ENCODE measurements at regions not wholly inside any gene's neighbourhood (a gene's known extent, or its start where the extent isn't known, plus 50 kb on each side); places are given as distances from the start of the nearest gene placed in this dataset.
A peak's percentile ranks its signal among the peaks of the same experiment; 100 is the strongest.
"Not testable (repeated sequence)": the region's sequence is repeated elsewhere in the genome, so short reads cannot be mapped to it uniquely, and the experiment has no call there.

DNA sequence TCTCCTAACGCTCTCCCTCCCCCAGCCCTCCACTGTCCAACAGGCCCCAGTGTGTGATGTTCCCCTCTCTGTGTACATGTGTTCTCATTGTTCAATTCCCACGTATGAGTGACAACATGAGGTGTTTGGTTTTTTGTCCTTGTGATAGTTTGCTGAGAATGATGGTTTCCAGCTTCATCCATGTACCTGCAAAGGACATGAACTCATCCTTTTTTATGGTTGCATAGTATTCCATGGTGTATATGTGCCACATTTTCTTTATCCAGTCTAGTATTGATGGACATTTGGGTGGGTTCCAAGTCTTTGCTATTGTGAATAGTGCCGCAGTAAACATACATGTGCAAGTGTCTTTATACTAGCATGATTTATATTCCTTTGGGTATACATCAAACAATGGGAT lies 347.4 kb downstream of the MAGEE1 start:
- not testable (repeated sequence) for DNase-seq, H3K4me3 ChIP-seq, H3K27me3 ChIP-seq

DNA sequence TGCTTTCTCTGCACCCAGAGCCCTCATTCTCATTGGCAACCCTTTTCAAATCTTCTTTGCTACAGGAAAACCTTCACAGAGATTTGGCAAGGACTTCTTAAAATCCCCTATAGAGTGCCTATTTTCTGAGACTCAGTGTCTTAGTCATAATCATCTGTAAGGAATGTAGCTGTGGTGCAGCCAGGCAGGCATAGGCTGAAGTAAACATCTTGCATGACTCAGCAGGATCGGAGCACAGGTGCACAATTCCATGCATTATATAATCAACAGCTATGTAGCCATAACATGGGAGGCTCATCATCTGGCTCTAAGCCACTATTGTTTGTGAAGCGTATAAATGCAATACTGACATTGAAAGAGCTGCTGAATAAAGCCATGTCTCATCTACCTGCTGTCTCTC lies 368.8 kb downstream of the MAGEE1 start:
- no peaks in the 10 kb centered on the region for H3K36me3 ChIP-seq
- DNase-seq, result peak; percentile 12 to 16
- H3K27me3 ChIP-seq, result no peaks in the 10 kb centered on the region

More for the DNA sequence above, 347.4 kb downstream of the MAGEE1 start:
- not testable (repeated sequence) for H3K27ac ChIP-seq; H3K4me1 ChIP-seq; H3K9me3 ChIP-seq (replicated peaks); H3K36me3 ChIP-seq

DNA sequence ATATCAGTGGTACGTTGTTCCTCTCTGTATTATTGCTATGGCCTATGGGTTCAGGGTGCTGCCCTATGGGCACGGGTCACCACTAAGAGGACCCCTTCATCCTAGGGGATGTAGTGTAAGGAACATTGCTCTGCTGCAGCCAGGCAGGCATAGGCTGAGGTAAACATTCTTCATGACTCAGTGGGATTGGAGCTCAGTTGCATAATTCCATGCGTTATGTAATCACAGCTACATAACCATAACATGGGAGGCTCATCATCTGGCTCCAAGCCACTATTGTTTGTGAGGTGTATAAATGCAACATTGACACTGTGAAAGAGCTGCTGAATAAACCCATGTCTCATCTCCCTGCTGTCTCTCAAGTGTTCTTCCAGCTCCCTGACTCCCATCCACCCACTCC lies 375.2 kb downstream of the MAGEE1 start:
- H3K9me3 ChIP-seq (replicated peaks), result no peaks in the 10 kb centered on the region
- H3K4me1 ChIP-seq, result no peaks in the 10 kb centered on the region
- no peaks in the 10 kb centered on the region for H3K36me3 ChIP-seq
- H3K27ac ChIP-seq, result no peak overlapping the region
- no peak for DNase-seq
- no peaks in the 10 kb centered on the region for H3K27me3 ChIP-seq
- H3K4me3 ChIP-seq, result no peak overlapping the region

More for the DNA sequence above, 368.8 kb downstream of the MAGEE1 start:
- Histone ChIP-seq H3K9me3 (replicated peaks) (no peaks in the 10 kb centered on the region), H3K4me1 (no peaks in the 10 kb centered on the region), H3K27ac (no peak overlapping the region; the same call in 1 of the 2 replicates), H3K4me3 (no peak overlapping the region)

DNA sequence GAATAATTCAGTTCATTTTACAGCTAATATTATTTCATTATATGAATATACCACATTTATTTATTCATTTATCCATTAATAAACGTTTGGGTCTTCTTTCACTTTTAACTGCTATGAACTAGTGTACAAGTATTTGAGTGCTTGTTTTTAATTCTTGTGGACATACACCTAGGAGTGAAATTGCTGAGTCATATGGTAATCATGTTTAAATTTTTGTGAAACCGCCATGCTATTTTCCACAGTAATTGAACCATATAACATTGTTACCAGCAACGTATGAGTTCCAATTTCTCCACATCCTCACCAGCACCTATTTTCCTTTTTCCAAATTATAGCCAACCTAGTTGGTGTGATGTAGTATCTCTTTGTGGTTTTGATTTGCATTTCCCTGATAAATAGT lies 388.2 kb downstream of the MAGEE1 start:
- Histone ChIP-seq H3K36me3 (no peaks in the 10 kb centered on the region), H3K27me3 (no peaks in the 10 kb centered on the region), H3K27ac (no peak overlapping the region), H3K4me1 (no peaks in the 10 kb centered on the region), H3K9me3 (replicated peaks) (no peaks in the 10 kb centered on the region), H3K4me3 (no peak overlapping the region)
- no peak for DNase-seq

DNA sequence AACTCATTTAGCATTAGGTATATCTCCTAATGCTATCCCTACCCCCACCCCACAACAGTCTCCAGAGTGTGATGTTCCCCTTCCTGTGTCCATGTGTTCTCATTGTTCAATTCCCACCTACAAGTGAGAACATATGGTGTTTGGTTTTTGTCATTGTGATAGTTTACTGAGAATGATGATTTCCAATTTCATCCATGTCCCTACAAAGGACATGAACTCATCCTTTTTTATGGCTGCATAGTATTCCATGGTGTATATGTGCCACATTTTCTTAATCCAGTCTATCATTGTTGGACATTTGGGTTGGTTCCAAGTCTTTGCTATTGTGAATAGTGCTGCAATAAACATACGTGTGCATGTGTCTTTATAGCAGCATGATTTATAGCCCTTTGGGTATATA lies 389.8 kb downstream of the MAGEE1 start:
- not testable (repeated sequence) for DNase-seq; H3K4me1 ChIP-seq; H3K36me3 ChIP-seq; H3K27me3 ChIP-seq; H3K4me3 ChIP-seq; H3K27ac ChIP-seq; H3K9me3 ChIP-seq (replicated peaks)

DNA sequence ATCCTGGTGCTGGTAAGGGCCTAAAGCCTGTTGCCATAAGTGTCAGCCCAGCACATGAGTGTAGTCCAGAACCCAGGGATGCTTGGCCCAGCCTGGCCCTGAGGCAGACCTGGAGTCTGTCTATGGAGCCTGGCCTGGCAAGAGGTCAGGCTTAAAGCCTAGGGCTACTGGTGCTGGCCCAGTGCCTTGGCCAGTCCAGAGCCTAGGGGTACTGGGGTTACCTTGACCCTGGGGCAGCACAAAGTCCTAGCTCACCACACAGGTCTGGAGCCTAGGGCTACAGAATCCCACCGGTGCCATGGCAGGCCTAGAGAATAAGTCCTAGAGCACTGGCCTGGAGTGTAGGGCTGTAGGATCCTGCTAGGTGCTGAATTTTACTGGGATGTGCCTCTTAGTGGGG lies 393.8 kb downstream of the MAGEE1 start:
- Histone ChIP-seq H3K4me3 (no peak overlapping the region), H3K27ac (no peak overlapping the region), H3K9me3 (replicated peaks) (no peaks in the 10 kb centered on the region), H3K27me3 (no peaks in the 10 kb centered on the region), H3K4me1 (no peaks in the 10 kb centered on the region), H3K36me3 (no peaks in the 10 kb centered on the region)
- DNase-seq, result no peak

DNA sequence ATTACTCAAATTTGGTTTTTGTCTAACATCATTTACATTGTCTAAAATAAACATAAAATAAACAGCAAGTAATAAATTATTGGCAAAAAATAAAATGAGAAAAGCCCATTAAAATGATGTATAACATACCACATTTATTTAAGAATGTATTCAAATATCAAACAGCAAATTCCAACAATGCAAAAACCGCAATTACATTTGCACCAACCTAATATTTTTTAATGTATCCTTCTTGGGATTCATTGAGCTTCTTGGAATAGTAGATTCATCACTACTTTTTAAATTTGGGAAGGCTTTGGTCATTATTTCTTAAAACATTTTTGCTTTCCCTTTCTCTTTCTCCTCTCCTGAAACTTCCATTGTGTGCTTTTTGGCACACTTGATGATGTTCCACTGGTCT lies 400.2 kb downstream of the MAGEE1 start:
- H3K27ac ChIP-seq, result no peak overlapping the region
- no peaks in the 10 kb centered on the region for H3K36me3 ChIP-seq
- no peaks in the 10 kb centered on the region for H3K27me3 ChIP-seq
- no peaks in the 10 kb centered on the region for H3K9me3 ChIP-seq (replicated peaks)
- no peak overlapping the region for H3K4me3 ChIP-seq
- no peaks in the 10 kb centered on the region for H3K4me1 ChIP-seq
- no peak for DNase-seq

DNA sequence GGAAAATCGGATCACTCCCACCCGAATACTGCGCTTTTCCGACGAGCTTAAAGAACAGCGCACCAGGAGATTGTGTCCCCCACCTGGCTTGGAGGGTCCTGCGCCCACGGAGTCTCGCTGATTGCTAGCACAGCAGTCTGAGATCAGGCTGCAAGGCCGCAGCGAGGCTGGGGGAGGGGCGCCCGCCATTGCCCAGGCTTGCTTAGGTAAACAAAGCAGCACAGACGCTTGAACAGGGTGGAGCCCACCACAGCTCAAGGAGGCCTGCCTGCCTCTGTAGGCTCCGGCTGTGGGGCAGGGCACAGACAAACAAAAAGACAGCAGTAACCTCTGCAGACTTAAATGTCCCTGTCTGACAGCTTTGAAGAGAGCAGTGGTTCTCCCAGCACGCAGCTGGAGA lies 413.4 kb downstream of the MAGEE1 start:
- not testable (repeated sequence) for H3K9me3 ChIP-seq (replicated peaks); H3K4me1 ChIP-seq; H3K4me3 ChIP-seq; DNase-seq; H3K27me3 ChIP-seq; H3K36me3 ChIP-seq; H3K27ac ChIP-seq

DNA sequence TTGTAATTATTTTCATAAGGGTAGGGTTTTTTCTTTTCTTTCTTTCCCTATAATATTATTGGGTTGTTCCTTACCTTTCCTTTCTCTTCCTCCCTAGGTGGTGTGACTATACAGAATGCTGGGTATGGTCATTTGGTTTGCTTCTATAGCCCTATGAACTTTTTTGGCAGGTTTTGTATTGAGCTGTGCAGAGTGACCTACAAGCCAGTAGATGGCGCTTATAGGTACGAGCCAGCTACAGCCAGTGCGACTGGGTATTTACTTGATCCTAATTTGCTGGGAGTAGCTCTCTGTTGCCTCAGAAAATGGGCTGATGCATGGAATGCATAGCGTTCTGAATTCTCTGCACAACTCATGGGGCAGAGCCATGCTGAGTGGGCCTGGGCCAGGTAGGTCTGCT lies 423.3 kb downstream of the MAGEE1 start:
- no peaks in the 10 kb centered on the region for H3K36me3 ChIP-seq
- H3K4me3 ChIP-seq, result no peak overlapping the region
- H3K27me3 ChIP-seq, result no peaks in the 10 kb centered on the region
- H3K4me1 ChIP-seq, result no peaks in the 10 kb centered on the region
- H3K27ac ChIP-seq, result no peak overlapping the region
- H3K9me3 ChIP-seq (replicated peaks), result no peaks in the 10 kb centered on the region
- peak in 1 of 2 experiments; percentile 17 for DNase-seq

DNA sequence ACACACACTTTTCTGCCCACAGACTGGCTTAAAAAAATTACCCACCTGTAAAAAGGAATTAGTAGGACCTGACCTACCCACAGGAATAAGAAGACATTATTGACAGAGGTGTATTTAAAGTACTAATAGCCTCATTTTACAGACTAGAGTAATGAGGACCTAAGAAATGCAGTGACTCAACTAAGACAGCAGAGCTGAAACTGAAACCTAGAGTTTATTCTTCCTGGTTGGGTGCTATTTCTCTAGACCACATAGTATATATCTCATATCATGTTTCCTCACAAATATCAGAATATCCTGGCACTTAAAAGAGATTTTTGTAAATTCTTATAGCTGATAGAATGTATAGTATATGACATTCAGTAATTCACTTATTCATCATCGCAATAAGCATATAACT lies 435.0 kb downstream of the MAGEE1 start:
- H3K9me3 ChIP-seq (replicated peaks), result no peaks in the 10 kb centered on the region

DNA sequence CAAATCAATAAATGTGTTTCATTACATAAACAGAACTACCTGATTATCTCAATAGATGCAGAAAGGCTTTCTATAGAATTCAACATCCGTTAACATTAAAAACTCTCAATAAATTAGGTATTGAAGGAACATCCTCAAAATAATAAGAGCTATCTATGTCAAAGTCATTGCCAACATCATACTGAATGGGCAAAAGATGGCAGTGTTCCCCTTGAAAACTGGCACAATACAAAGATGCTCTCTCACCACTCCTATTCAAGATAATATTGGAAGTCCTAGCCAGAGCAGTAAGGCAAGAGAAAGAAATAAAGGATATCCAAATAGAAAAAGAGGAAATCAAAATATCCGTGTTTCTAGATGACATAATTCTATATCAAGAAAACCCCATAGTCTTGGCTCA lies 466.4 kb downstream of the MAGEE1 start:
- H3K27ac ChIP-seq, result no peak overlapping the region
- H3K27me3 ChIP-seq, result no peaks in the 10 kb centered on the region
- H3K9me3 ChIP-seq (replicated peaks), result no peaks in the 10 kb centered on the region
- H3K4me3 ChIP-seq, result no peak overlapping the region
- H3K36me3 ChIP-seq, result no peaks in the 10 kb centered on the region
- DNase-seq, result peak in 1 of 2 experiments; percentile 2
- no peaks in the 10 kb centered on the region for H3K4me1 ChIP-seq

More for the DNA sequence above, 435.0 kb downstream of the MAGEE1 start:
- no peaks in the 10 kb centered on the region for H3K4me1 ChIP-seq
- H3K4me3 ChIP-seq, result no peak overlapping the region
- no peaks in the 10 kb centered on the region for H3K27me3 ChIP-seq
- H3K36me3 ChIP-seq, result no peaks in the 10 kb centered on the region
- H3K27ac ChIP-seq, result no peak overlapping the region
- DNase-seq, result no peak

DNA sequence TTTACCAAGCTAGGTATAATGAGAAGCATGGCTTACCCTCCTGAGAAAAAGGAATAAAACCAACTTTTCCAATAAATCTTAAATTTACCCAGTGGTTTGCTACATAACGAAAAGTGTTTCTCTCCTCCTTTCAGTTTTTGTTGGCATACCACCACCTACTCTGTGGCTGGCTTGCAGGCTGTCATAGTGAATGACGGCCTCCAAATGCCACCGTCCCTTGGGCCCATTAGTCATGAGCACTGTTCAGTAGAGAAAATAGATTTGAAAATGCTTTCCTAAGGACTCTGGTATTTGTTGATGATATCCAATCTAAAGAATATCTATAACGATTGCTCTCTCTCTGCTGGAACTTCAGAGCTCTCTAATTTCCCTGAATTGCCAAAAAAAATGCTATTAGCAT lies 488.3 kb downstream of the MAGEE1 start:
- no peaks in the 10 kb centered on the region for H3K27me3 ChIP-seq
- H3K9me3 ChIP-seq (replicated peaks), result no peaks in the 10 kb centered on the region
- H3K27ac ChIP-seq, result no peak overlapping the region
- H3K36me3 ChIP-seq, result no peaks in the 10 kb centered on the region
- H3K4me1 ChIP-seq, result no peaks in the 10 kb centered on the region
- no peak for DNase-seq
- no peak overlapping the region for H3K4me3 ChIP-seq

DNA sequence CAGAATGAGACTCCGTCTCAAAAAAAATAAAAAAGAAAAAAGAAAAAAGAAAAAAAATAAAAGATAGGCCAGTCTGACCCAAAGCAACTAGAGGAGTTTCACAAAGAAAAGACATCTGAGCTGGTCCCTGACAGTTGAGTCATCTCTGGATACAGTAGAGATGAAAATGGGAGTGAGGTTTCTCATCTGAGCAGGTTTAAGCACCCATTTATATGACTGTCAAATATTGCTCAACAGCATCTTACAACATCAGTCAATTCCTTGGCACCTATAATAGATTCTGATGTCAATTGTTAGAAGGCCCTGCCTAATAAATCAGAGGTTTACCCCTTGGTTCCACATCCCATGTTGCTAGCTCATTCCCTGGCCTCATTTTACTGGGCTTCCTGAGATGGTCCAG lies 490.5 kb downstream of the MAGEE1 start:
- Histone ChIP-seq H3K4me1 (no peaks in the 10 kb centered on the region), H3K27me3 (no peaks in the 10 kb centered on the region), H3K36me3 (no peaks in the 10 kb centered on the region), H3K4me3 (no peak overlapping the region), H3K27ac (no peak overlapping the region), H3K9me3 (replicated peaks) (no peaks in the 10 kb centered on the region)
- DNase-seq, result no peak

DNA sequence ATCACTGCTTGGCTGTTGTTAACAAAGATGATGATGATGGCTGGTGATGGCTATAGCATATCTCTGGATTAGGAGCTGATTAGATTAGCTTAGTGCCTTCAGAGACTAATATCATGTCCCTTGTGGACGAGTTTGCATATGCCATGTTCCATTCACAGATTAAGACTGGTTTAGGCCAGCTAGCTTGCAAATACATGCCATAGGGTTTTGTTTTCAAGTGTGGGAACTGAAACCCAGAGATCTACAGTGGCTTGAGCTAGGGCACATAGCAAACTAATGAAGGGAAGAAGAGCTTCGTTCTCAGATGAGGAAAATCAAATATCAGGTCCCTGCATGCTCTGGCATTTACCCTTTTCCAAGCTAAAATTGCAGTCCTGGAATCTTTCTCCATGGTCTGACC lies 492.3 kb downstream of the MAGEE1 start:
- Histone ChIP-seq H3K36me3 (no peaks in the 10 kb centered on the region), H3K9me3 (replicated peaks) (no peaks in the 10 kb centered on the region), H3K27me3 (no peaks in the 10 kb centered on the region), H3K4me3 (no peak overlapping the region), H3K27ac (no peak overlapping the region), H3K4me1 (no peaks in the 10 kb centered on the region)
- DNase-seq, result no peak

DNA sequence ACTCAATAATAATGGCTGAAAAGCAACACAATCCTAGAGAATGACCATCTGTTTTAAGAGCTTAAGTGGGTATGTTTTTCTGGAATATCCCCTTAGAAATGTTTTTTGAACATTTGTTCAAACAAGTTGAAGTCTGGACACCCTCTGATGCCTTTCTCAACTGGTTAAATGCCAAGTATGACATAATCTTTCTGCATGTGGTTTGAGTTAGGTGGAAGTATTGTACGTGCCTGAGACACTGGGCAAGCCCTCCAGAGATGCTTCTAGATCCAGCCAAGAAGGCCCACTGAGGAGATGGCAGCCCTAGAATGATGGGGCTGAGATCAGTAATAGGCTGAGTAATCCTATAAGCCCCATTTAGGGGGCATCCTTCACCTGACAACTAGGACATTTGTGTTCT lies 493.1 kb downstream of the MAGEE1 start:
- no peaks in the 10 kb centered on the region for H3K36me3 ChIP-seq
- H3K27me3 ChIP-seq, result no peaks in the 10 kb centered on the region
- H3K4me1 ChIP-seq, result no peaks in the 10 kb centered on the region
- DNase-seq, result no peak
- no peaks in the 10 kb centered on the region for H3K9me3 ChIP-seq (replicated peaks)
- no peak overlapping the region for H3K27ac ChIP-seq
- no peak overlapping the region for H3K4me3 ChIP-seq

DNA sequence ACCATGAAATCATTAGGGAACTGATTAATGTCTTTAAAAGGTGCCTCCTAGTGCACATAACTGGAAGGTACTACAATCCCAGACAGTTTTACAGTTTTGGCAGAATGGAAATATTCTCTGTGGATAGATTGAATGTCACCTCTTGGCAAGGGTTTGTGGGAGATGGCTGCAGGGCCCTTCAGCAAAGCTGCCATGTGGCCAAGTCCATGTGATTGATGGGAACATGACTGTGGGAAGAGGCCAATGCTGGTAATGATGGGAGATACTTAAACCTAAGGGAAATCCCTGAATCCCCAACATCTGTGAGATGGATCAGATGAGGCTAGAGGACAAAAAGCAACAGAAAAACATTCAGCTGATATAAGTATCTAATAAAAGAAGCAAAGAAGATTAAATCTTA lies 493.7 kb downstream of the MAGEE1 start:
- Histone ChIP-seq H3K27ac (no peak overlapping the region), H3K4me1 (no peaks in the 10 kb centered on the region), H3K9me3 (replicated peaks) (no peaks in the 10 kb centered on the region), H3K36me3 (no peaks in the 10 kb centered on the region), H3K4me3 (no peak overlapping the region), H3K27me3 (no peaks in the 10 kb centered on the region)
- no peak for DNase-seq

DNA sequence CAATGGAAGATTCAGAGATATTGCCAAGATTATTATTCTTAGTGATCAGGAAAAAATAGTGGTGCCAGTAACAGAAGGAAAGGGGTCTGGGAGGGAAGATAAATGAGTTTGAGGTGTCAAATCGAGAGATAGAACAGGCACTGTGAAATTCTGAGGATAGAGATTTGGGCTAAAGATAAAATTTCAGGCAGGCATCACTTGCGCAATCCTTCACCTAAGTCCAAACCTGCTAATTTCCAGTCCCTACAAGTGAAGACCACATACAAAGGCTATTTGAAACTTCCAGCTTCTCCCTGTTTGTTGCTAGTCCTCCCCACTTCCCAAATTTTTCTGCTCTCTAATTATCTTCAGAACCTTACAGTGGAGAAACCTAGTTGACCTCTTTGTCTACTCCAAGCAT lies 494.6 kb downstream of the MAGEE1 start:
- Histone ChIP-seq H3K9me3 (replicated peaks) (no peaks in the 10 kb centered on the region), H3K36me3 (no peaks in the 10 kb centered on the region), H3K27ac (no peak overlapping the region), H3K27me3 (no peaks in the 10 kb centered on the region), H3K4me3 (no peak overlapping the region), H3K4me1 (no peaks in the 10 kb centered on the region)
- DNase-seq, result no peak
